Calu3 (cell line): ENCODE measurements at regions not wholly inside any gene's neighbourhood (a gene's known extent, or its start where the extent isn't known, plus 50 kb on each side); places are given as distances from the start of the nearest gene placed in this dataset.

ENCODE experiments used
- BruUV-seq: library from RNA; stranded (reverse); fragments of 400-500 nt; replicated peaks from 2 replicates; lab custom pipeline; 2021; lab: Mats Ljungman, UMichigan
- CTCF ChIA-PET: fragments of 300-600 bp; sonication (Branson Sonifier 250); formaldehyde crosslinking; loops from one replicate; lab custom pipeline; 2022; ENCODE audit warnings: antibody characterized with exemption; lab: Charles Lee
- DNase-seq: peaks from one replicate; pipeline ENCODE4 v3.0.0; 2022
- H3K27ac Mint-ChIP-seq: one replicate; pipeline ENCODE4 v1.8.0; 2022; ENCODE audit warnings: mixed read lengths; ENCODE audit not compliant: unreplicated experiment
- H3K27me3 Mint-ChIP-seq: one replicate; pipeline ENCODE4 v1.8.0; 2022; ENCODE audit warnings: mixed read lengths; ENCODE audit not compliant: unreplicated experiment
- H3K36me3 Mint-ChIP-seq: one replicate; pipeline ENCODE4 v1.8.0; 2022; ENCODE audit warnings: mild to moderate bottlenecking, moderate library complexity, mixed read lengths; ENCODE audit not compliant: insufficient read depth, unreplicated experiment
- H3K4me1 Mint-ChIP-seq: one replicate; pipeline ENCODE4 v1.8.0; 2022; ENCODE audit warnings: mild to moderate bottlenecking, low read depth, mixed read lengths; ENCODE audit not compliant: unreplicated experiment
- H3K4me3 Mint-ChIP-seq: one replicate; pipeline ENCODE4 v1.8.0; 2022; ENCODE audit warnings: mild to moderate bottlenecking, low read depth, moderate library complexity, mixed read lengths; ENCODE audit not compliant: unreplicated experiment
- H3K9me3 Mint-ChIP-seq: one replicate; pipeline ENCODE4 v1.8.0; 2022; ENCODE audit warnings: low read depth, mixed read lengths; ENCODE audit not compliant: unreplicated experiment
- CTCF ChIP-seq: fragments of 200-600 bp; IDR thresholded peaks from one replicate; pipeline ENCODE4 v1.8.0; 2022; ENCODE audit warnings: antibody characterized with exemption; ENCODE audit not compliant: unreplicated experiment
- intact Hi-C: fragments of 100-400 bp; cut with micrococcal nuclease; formaldehyde crosslinking; loops from one replicate; pipeline ENCODE4 v1.10.0; 2022; ENCODE audit not compliant: unreplicated experiment

- no peaks in the 10 kb centered on the region for H3K36me3 Mint-ChIP-seq
- CTCF ChIA-PET, result interaction anchor here (0.6 kb wide), 1 partner anchor 462 kb away, joined by 5 read pairs; no protein-coding TSS in a partner anchor
- no TSS peak for BruUV-seq
- no peak overlapping the region for H3K4me3 Mint-ChIP-seq
- no peaks in the 10 kb centered on the region for H3K4me1 Mint-ChIP-seq
- TF ChIP-seq CTCF, result no peak
- no peak overlapping the region for H3K27ac Mint-ChIP-seq
- no peak for DNase-seq
- H3K27me3 Mint-ChIP-seq, result no peaks in the 10 kb centered on the region
- peaks cover 6% of the 10 kb centered on the region for H3K9me3 Mint-ChIP-seq
- intact Hi-C loops, result no loop called here
These were observed 135.9 kb upstream of the EPHA7 start for GRCh38 chr6:93555292-93555691.

DNA sequence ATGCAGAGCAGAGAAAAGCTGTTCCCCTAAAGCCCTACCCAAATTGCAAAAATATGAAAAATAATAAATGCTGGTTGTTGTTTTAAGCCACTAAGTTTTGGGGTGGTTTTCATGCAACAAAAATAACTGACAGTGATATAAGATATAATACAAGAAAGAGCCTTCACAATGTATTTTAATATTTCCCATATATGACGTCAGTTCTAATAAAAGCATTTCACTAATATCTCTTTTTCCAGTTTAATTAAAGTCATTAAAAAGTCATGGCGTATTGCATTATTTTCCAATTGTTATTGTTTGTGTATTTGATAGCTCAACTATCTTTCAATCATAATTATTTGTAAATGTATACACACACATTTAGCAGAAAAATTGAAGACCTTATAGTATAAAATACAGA is 134.7 kb upstream of the EPHA7 start:
- no peak overlapping the region for H3K4me3 Mint-ChIP-seq
- CTCF ChIA-PET, result no interaction called here
- H3K36me3 Mint-ChIP-seq, result no peaks in the 10 kb centered on the region
- TF ChIP-seq CTCF, result no peak
- intact Hi-C loops, result no loop called here
- no peaks in the 10 kb centered on the region for H3K27me3 Mint-ChIP-seq
- H3K27ac Mint-ChIP-seq, result no peak overlapping the region
- DNase-seq, result no peak
- H3K9me3 Mint-ChIP-seq, result peaks cover 3% of the 10 kb centered on the region
- no TSS peak for BruUV-seq
- no peaks in the 10 kb centered on the region for H3K4me1 Mint-ChIP-seq

DNA sequence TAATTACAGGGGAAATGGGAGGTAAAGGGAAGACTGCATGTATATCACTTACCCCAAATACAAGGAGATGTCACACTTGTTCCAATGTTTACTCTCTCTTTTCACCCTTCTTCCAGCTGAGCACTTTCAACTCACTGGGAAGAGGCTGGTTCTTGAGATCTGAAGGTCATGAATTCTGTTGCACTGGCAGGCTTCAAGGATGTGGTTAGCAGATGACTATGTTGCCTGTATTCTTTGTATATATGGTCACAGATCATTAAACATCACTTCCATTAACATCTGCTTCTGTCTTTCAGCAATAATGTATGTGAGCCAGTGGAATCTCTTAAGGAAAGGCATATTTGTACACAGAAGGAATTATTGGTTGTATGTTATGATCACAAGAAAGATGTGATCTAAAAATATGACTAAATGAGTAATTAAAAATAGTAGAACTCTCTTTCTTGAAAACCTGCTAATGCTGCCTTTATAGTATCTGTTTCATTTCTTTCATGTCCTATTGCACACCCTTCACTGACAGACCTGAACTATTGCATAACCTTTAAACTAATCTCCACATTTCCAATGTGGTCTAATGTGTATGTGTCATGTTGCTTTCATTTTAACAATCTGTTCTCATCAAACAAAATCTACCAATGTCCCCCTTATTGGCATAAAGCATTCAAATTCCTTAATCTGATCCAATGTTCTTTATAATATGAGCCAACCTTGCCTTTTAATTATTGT is 131.4 kb upstream of the EPHA7 start:
- H3K27ac Mint-ChIP-seq, result no peak overlapping the region
- no peak for TF ChIP-seq CTCF
- intact Hi-C loops, result no loop called here
- H3K27me3 Mint-ChIP-seq, result no peaks in the 10 kb centered on the region
- no peaks in the 10 kb centered on the region for H3K36me3 Mint-ChIP-seq
- CTCF ChIA-PET, result no interaction called here
- no peaks in the 10 kb centered on the region for H3K4me1 Mint-ChIP-seq
- H3K4me3 Mint-ChIP-seq, result no peak overlapping the region
- peaks cover 3% of the 10 kb centered on the region for H3K9me3 Mint-ChIP-seq
- DNase-seq, result no peak
- BruUV-seq, result no TSS peak

GRCh38 chr6:93549868-93550267 is 130.5 kb upstream of the EPHA7 start:
- no peak for TF ChIP-seq CTCF
- intact Hi-C loops, result no loop called here
- Mint-ChIP-seq H3K36me3 (no peaks in the 10 kb centered on the region), H3K27me3 (no peaks in the 10 kb centered on the region), H3K4me3 (no peak overlapping the region), H3K9me3 (peaks cover 3% of the 10 kb centered on the region), H3K4me1 (no peaks in the 10 kb centered on the region), H3K27ac (no peak overlapping the region)
- CTCF ChIA-PET, result no interaction called here
- BruUV-seq, result no TSS peak
- no peak for DNase-seq
